HepG2 (cell line): ENCODE measurements at regions not wholly inside any gene's neighbourhood (a gene's known extent, or its start where the extent isn't known, plus 50 kb on each side); places are given as distances from the start of the nearest gene placed in this dataset.

ENCODE experiments used
- ATAC-seq: fragments of 200-7000 bp; cut with Tn5 transposase; 3 replicates; pipeline ENCODE4 v1.9.1; 2020; ENCODE audit warnings: mild to moderate bottlenecking, moderate library complexity
- BruUV-seq: library from RNA; stranded (reverse); fragments of 400-500 nt; replicated peaks from 2 replicates; lab custom pipeline; 2021; lab: Mats Ljungman, UMichigan
- CTCF ChIA-PET: fragments of 300-600 bp; formaldehyde crosslinking; extraction: SDS; loops from one replicate; lab custom pipeline; 2021; ENCODE audit warnings: low total read pairs, inconsistent platforms, low intra/inter-chr PET ratio; lab: Yijun Ruan, JAX
- POLR2A ChIA-PET: fragments of 350-600 bp; sonication (Branson Sonifier 250); formaldehyde crosslinking; loops from one replicate; lab custom pipeline; 2020; ENCODE audit warnings: antibody characterized with exemption, inconsistent platforms; lab: Yijun Ruan, JAX
- DNase-seq: peaks from one replicate; pipeline ENCODE4 v3.0.0-alpha.2; 2015; ENCODE audit warnings: low spot score
- FAIRE-seq: peaks from 3 replicates; lab custom pipeline; 2011; peaks lifted over from hg19 to GRCh38; lab: Jason Lieb, UNC
- H2AFZ ChIP-seq: one replicate; pipeline ENCODE4 v1.6.1; 2011; ENCODE audit warnings: low read length, inconsistent platforms
- H3K27ac ChIP-seq: fragments of 300-600 bp; 3 replicates; pipeline ENCODE4 v1.8.0; 2011; ENCODE audit warnings: mixed run types, mild to moderate bottlenecking, mixed read lengths, low read length, inconsistent platforms; ENCODE audit not compliant: insufficient read depth; ENCODE audit errors: extremely low read length
- H3K27me3 ChIP-seq, 2 experiments: fragments of 200-600 bp in 1 of 2; 2 replicates in 1 of 2; 3 replicates in 1 of 2; pipeline versions ENCODE4 v1.6.0 to v1.8.0; 2011; ENCODE audit warnings: low read length in 2 of 2, mild to moderate bottlenecking in 2 of 2, moderate library complexity in 2 of 2, inconsistent platforms in 1 of 2; ENCODE audit not compliant: insufficient read depth in 2 of 2, control insufficient read depth in 1 of 2
- H3K36me3 ChIP-seq, 2 experiments: fragments of 200-600 bp in 1 of 2; replicated peaks in 1 of 2; 2 replicates in 1 of 2; 3 replicates in 1 of 2; pipeline versions ENCODE4 v1.5.1 to v1.8.0; 2011; ENCODE audit warnings: low read length in 2 of 2, inconsistent platforms in 1 of 2; ENCODE audit not compliant: insufficient read depth in 2 of 2, control insufficient read depth in 1 of 2
- H3K4me1 ChIP-seq: 2 replicates; pipeline ENCODE4 v1.5.1; 2012; ENCODE audit warnings: low read length, inconsistent platforms; ENCODE audit not compliant: insufficient read depth
- H3K4me2 ChIP-seq: 2 replicates; pipeline ENCODE4 v1.6.0; 2011; ENCODE audit warnings: low read depth, low read length, inconsistent platforms
- H3K4me3 ChIP-seq, 3 experiments: fragments of 200-600 bp in 1 of 3; sonication (generic), shearing (Covaris generic) in 1 of 3; replicated peaks in 1 of 3; 2 replicates each; pipeline ENCODE4 v1.5.1; 2011 to 2016; ENCODE audit warnings: low read length in 3 of 3, inconsistent platforms in 2 of 3, low read depth in 2 of 3, mild to moderate bottlenecking in 2 of 3, control low read depth in 1 of 3, mixed read lengths in 1 of 3; ENCODE audit not compliant: insufficient read depth in 1 of 3
- H3K79me2 ChIP-seq: one replicate; pipeline ENCODE4 v1.6.1; 2011; ENCODE audit warnings: low read length, inconsistent platforms; ENCODE audit not compliant: insufficient read depth
- H3K9ac ChIP-seq: 2 replicates; pipeline ENCODE4 v1.6.0; 2011; ENCODE audit warnings: mild to moderate bottlenecking, low read depth, low read length, inconsistent platforms; ENCODE audit not compliant: insufficient read depth
- H3K9me3 ChIP-seq: 2 replicates; pipeline ENCODE4 v1.5.1; 2012; ENCODE audit warnings: mild to moderate bottlenecking, low read length
- H4K20me1 ChIP-seq: 2 replicates; pipeline ENCODE4 v1.6.0; 2011; ENCODE audit warnings: inconsistent platforms, mild to moderate bottlenecking, low read length, moderate library complexity; ENCODE audit not compliant: insufficient read depth
- GRHL1 ChIP-seq: sonication (generic); formaldehyde crosslinking; conservative IDR thresholded peaks from 2 replicates; pipeline ENCODE4 v1.8.0; 2022; ENCODE audit warnings: missing genetic modification reagents
- HDAC2 ChIP-seq: sonication (generic); formaldehyde crosslinking; IDR thresholded peaks from 2 replicates; pipeline ENCODE4 v1.4.0; 2020; ENCODE audit warnings: missing genetic modification reagents
- MXD3 ChIP-seq: IDR thresholded peaks from 2 replicates; pipeline ENCODE4 v1.6.1; 2016; ENCODE audit warnings: mild to moderate bottlenecking, missing biosample characterization, missing genetic modification reagents
- PHF21A ChIP-seq: sonication (generic); formaldehyde crosslinking; IDR thresholded peaks from 2 replicates; pipeline ENCODE4 v1.5.0; 2020; ENCODE audit warnings: mild to moderate bottlenecking, missing genetic modification reagents
- YEATS4 ChIP-seq: sonication (generic); formaldehyde crosslinking; IDR thresholded peaks from 2 replicates; pipeline ENCODE4 v1.4.0; 2020; ENCODE audit warnings: missing genetic modification reagents, borderline replicate concordance
- ZBTB3 ChIP-seq: sonication (generic); formaldehyde crosslinking; IDR thresholded peaks from 2 replicates; pipeline ENCODE4 v1.4.0; 2020; ENCODE audit warnings: low read depth, mild to moderate bottlenecking, moderate library complexity, missing genetic modification reagents, borderline replicate concordance
- ZBTB39 ChIP-seq: sonication (generic); formaldehyde crosslinking; IDR thresholded peaks from 2 replicates; pipeline ENCODE4 v1.5.0; 2020; ENCODE audit warnings: missing genetic modification reagents
- ZFP90 ChIP-seq: sonication (generic); formaldehyde crosslinking; IDR thresholded peaks from 2 replicates; pipeline ENCODE4 v1.8.0; 2022; ENCODE audit warnings: missing genetic modification reagents, mild to moderate bottlenecking, inconsistent platforms, borderline replicate concordance
- ZNF12 ChIP-seq: sonication (generic); formaldehyde crosslinking; IDR thresholded peaks from 2 replicates; pipeline ENCODE4 v1.5.0; 2020; ENCODE audit warnings: missing genetic modification reagents
- ZNF232 ChIP-seq: sonication (generic); formaldehyde crosslinking; IDR thresholded peaks from 2 replicates; pipeline ENCODE4 v1.4.0; 2020; ENCODE audit warnings: missing genetic modification reagents, borderline replicate concordance
- ZNF484 ChIP-seq: sonication (generic); formaldehyde crosslinking; IDR thresholded peaks from 2 replicates; pipeline ENCODE4 v1.5.1; 2020; ENCODE audit warnings: mild to moderate bottlenecking, low read depth, missing genetic modification reagents, borderline replicate concordance
- ZNF550 ChIP-seq: sonication (generic); formaldehyde crosslinking; IDR thresholded peaks from 2 replicates; pipeline ENCODE4 v1.4.0; 2020; ENCODE audit warnings: mild to moderate bottlenecking, missing genetic modification reagents, borderline replicate concordance
- ZNF563 ChIP-seq: sonication (generic); formaldehyde crosslinking; IDR thresholded peaks from 2 replicates; pipeline ENCODE4 v1.8.0; 2022; ENCODE audit warnings: mild to moderate bottlenecking, moderate library complexity, missing genetic modification reagents
- ZNF639 ChIP-seq: conservative IDR thresholded peaks from 2 replicates; pipeline ENCODE4 v1.6.1; 2018; ENCODE audit warnings: missing genetic modification reagents
- ZNF660 ChIP-seq: sonication (generic); formaldehyde crosslinking; IDR thresholded peaks from 2 replicates; pipeline ENCODE4 v1.5.1; 2020; ENCODE audit warnings: mild to moderate bottlenecking, low read depth, missing genetic modification reagents, borderline replicate concordance
- WGBS: methylation state at CpG from one replicate; pipeline ENCODE4 v1.1.6; 2017; ENCODE audit warnings: low lambda C conversion rate; 5-methylcytosine and 5-hydroxymethylcytosine counted together
- in situ Hi-C: cut with HindIII; loops from 2 replicates; pipeline ENCODE4 v1.10.0; 2017; ENCODE audit warnings: low pct_unique_long_range_greater_than_20kb; ENCODE audit not compliant: extremely low pct_ligation_motif_present
- intact Hi-C: fragments of 100-400 bp; cut with micrococcal nuclease; formaldehyde crosslinking; loops from one replicate; pipeline ENCODE4 v1.10.0; 2022; ENCODE audit not compliant: unreplicated experiment
- TF ChIP-seq, protein P1 (sequence below): sonication (generic); formaldehyde crosslinking; IDR thresholded peaks from 2 replicates; pipeline ENCODE4 v1.4.0; 2020; ENCODE audit warnings: mild to moderate bottlenecking, missing genetic modification reagents
- TF ChIP-seq, protein P2 (sequence below): sonication (generic); formaldehyde crosslinking; IDR thresholded peaks from 2 replicates; pipeline ENCODE4 v1.4.0; 2020; ENCODE audit warnings: missing genetic modification reagents

DNA sequence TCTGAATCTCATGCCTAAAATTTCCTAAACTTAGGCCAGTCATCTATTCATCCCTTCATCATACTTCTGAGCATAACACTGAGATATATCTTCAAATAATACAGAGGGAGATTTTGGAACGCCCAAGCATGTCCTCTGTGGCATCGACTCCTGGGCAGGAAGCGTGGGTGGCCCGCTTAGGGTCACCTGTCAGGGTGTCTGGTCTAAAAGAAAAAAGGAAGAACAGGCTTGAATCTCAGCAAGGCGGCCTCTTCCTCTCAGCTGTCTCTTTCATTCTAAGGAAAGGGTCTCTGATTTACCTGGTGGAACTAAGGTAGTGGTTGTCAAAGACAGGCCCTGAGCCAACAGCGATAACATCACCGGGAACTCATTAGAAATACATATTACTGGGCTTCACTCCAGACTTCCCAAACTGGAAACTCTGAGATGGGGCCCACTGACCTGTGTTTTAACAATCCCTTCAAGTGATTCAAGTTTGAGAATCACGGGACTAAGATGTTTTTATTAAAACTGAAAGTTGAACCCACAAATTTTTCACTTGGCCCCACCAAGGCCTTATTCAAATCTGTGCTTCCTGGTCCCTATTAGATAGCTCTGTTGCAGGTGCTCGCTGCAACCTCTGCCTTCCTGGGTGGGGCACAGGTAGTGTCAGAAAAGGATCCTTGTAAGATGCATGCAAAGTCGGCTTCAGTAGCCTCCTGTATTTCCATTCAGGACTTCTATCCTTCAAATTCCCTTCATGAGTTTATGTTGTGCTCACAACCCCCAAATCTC lies 162.3 kb upstream of the CCDC68 start:
- 15% methylated on average over 9 of the region's 10 CpGs for WGBS
- Histone ChIP-seq H3K4me2 (no peak overlapping the region), H3K9me3 (no peaks in the 10 kb centered on the region), H3K27me3 (no peaks in the 10 kb centered on the region), H3K4me1 (no peaks in the 10 kb centered on the region), H2AFZ (no peak overlapping the region), H3K4me3 (no peak overlapping the region), H4K20me1 (no peaks in the 10 kb centered on the region), H3K9ac (no peak overlapping the region), H3K79me2 (no peaks in the 10 kb centered on the region), H3K36me3 (no peaks in the 10 kb centered on the region), H3K27ac (no peak overlapping the region)
- DNase-seq (no peak), FAIRE-seq (no peak), ATAC-seq (no peak)
- intact Hi-C loops (no loop called here), in situ Hi-C loops (no loop called here)
- no TSS peak for BruUV-seq
- ChIA-PET CTCF (no interaction called here), POLR2A (no interaction called here)
- no peak for TF ChIP-seq PHF21A (CRISPR knock-in tag)
- no peak for TF ChIP-seq ZNF550 (CRISPR knock-in tag)
- TF ChIP-seq ZNF660, result no peak
- no peak for TF ChIP-seq ZBTB39 (CRISPR knock-in tag)
- TF ChIP-seq HDAC2 (CRISPR knock-in tag), result no peak
- TF ChIP-seq ZFP90, result no peak
- no peak for TF ChIP-seq ZNF232 (CRISPR knock-in tag)
- no peak for TF ChIP-seq ZNF484
- TF ChIP-seq MXD3, result no peak
- TF ChIP-seq YEATS4 (CRISPR knock-in tag), result no peak
- TF ChIP-seq, protein P1, sequence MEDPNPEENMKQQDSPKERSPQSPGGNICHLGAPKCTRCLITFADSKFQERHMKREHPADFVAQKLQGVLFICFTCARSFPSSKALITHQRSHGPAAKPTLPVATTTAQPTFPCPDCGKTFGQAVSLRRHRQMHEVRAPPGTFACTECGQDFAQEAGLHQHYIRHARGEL (CRISPR knock-in tag), result no peak
- TF ChIP-seq ZNF12 (CRISPR knock-in tag), result no peak
- TF ChIP-seq GRHL1 (CRISPR knock-in tag), result no peak
- no peak for TF ChIP-seq ZBTB3 (CRISPR knock-in tag)
- TF ChIP-seq ZNF563 (CRISPR knock-in tag), result no peak
- no peak for TF ChIP-seq ZNF639 (CRISPR knock-in tag)
- TF ChIP-seq, protein P2, sequence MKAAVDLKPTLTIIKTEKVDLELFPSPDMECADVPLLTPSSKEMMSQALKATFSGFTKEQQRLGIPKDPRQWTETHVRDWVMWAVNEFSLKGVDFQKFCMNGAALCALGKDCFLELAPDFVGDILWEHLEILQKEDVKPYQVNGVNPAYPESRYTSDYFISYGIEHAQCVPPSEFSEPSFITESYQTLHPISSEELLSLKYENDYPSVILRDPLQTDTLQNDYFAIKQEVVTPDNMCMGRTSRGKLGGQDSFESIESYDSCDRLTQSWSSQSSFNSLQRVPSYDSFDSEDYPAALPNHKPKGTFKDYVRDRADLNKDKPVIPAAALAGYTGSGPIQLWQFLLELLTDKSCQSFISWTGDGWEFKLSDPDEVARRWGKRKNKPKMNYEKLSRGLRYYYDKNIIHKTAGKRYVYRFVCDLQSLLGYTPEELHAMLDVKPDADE, result no peak
